ENCODE measurements at regions not wholly inside any gene's neighbourhood (a gene's known extent, or its start where the extent isn't known, plus 50 kb on each side); places are given as distances from the start of the nearest gene placed in this dataset.

GRCh38 chr2:396903-397302 lies 109.0 kb upstream of the ALKAL2 start:
- no peak overlapping the region for H3K9ac ChIP-seq (ENCODE audit: low read length in 3 of 3)
- no peak for FAIRE-seq
- no peak overlapping the region for H3K27ac ChIP-seq (ENCODE audit: low read depth in 2 of 2, low read length in 2 of 2)
- no peaks in the 10 kb centered on the region for H3K9me3 ChIP-seq (ENCODE audit: control insufficient read depth in 2 of 3, insufficient read depth in 1 of 3, low read length in 3 of 3)
- intact Hi-C loops (cut with DNase I) = no loop called here
- no peak for DNase-seq
- no peak for TF ChIP-seq CTCF (IDR thresholded peaks at IDR 0.05; ENCODE audit: borderline replicate concordance, extremely low read depth, insufficient read depth)
- no peaks in the 10 kb centered on the region for H3K36me3 ChIP-seq (ENCODE audit: control insufficient read depth in 2 of 3, insufficient read depth in 3 of 3, low read length in 3 of 3)
- peaks cover 0 to 3% (median 0%) of the 10 kb centered on the region in 3 donors for H3K4me1 ChIP-seq (ENCODE audit: control insufficient read depth in 2 of 3, insufficient read depth in 2 of 3, low read depth in 1 of 3, low read length in 3 of 3)
- no peak overlapping the region for H3K4me3 ChIP-seq (ENCODE audit: low read length in 3 of 3)
- no peaks in the 10 kb centered on the region for H3K27me3 ChIP-seq (ENCODE audit: control insufficient read depth, insufficient read depth, low read length)

- intact Hi-C loops (cut with DNase I) = no loop called here
Measured at GRCh38 chr2:395886-396285, 108.0 kb upstream of the ALKAL2 start.

GRCh38 chr2:393711-394696 lies 106.1 kb upstream of the ALKAL2 start:
- H3K4me3 ChIP-seq (ENCODE audit: low read length in 3 of 3) = peak overlapping the region in 1 of 3 donors; percentile 6
- FAIRE-seq (no peak), DNase-seq (peak; percentile 80 to 92 (median 86))
- no peak for TF ChIP-seq CTCF (IDR thresholded peaks at IDR 0.05; ENCODE audit: borderline replicate concordance, extremely low read depth, insufficient read depth)
- H3K27ac ChIP-seq (ENCODE audit: low read depth in 2 of 2, low read length in 2 of 2) = no peak overlapping the region
- H3K36me3 ChIP-seq (ENCODE audit: control insufficient read depth in 2 of 3, insufficient read depth in 3 of 3, low read length in 3 of 3) = no peaks in the 10 kb centered on the region
- no peaks in the 10 kb centered on the region for H3K9me3 ChIP-seq (ENCODE audit: control insufficient read depth in 2 of 3, insufficient read depth in 1 of 3, low read length in 3 of 3)
- no peaks in the 10 kb centered on the region for H3K27me3 ChIP-seq (ENCODE audit: control insufficient read depth, insufficient read depth, low read length)
- no peak overlapping the region for H3K9ac ChIP-seq (ENCODE audit: low read length in 3 of 3)
- H3K4me1 ChIP-seq (ENCODE audit: control insufficient read depth in 2 of 3, insufficient read depth in 2 of 3, low read depth in 1 of 3, low read length in 3 of 3) = peaks cover 0 to 3% (median 0%) of the 10 kb centered on the region in 3 donors
- intact Hi-C loops (cut with DNase I) = no loop called here

More at GRCh38 chr2:395886-396285, 108.0 kb upstream of the ALKAL2 start:
- no peaks in the 10 kb centered on the region for H3K9me3 ChIP-seq (ENCODE audit: control insufficient read depth in 2 of 3, insufficient read depth in 1 of 3, low read length in 3 of 3)
- peaks cover 0 to 3% (median 0%) of the 10 kb centered on the region in 3 donors for H3K4me1 ChIP-seq (ENCODE audit: control insufficient read depth in 2 of 3, insufficient read depth in 2 of 3, low read depth in 1 of 3, low read length in 3 of 3)
- no peaks in the 10 kb centered on the region for H3K36me3 ChIP-seq (ENCODE audit: control insufficient read depth in 2 of 3, insufficient read depth in 3 of 3, low read length in 3 of 3)
- no peak for TF ChIP-seq CTCF (IDR thresholded peaks at IDR 0.05; ENCODE audit: borderline replicate concordance, extremely low read depth, insufficient read depth)
- H3K27me3 ChIP-seq (ENCODE audit: control insufficient read depth, insufficient read depth, low read length) = no peaks in the 10 kb centered on the region
- no peak overlapping the region for H3K27ac ChIP-seq (ENCODE audit: low read depth in 2 of 2, low read length in 2 of 2)
- no peak overlapping the region for H3K4me3 ChIP-seq (ENCODE audit: low read length in 3 of 3)
- no peak for FAIRE-seq
- no peak overlapping the region for H3K9ac ChIP-seq (ENCODE audit: low read length in 3 of 3)
- DNase-seq = no peak
